ENCODE measurements at regions not wholly inside any gene's neighbourhood (a gene's known extent, or its start where the extent isn't known, plus 50 kb on each side); places are given as distances from the start of the nearest gene placed in this dataset.

GRCh38 chr1:118716775-118717174 lies 271.4 kb downstream of the TBX15 start:
- no peaks in the 10 kb centered on the region for H3K36me3 ChIP-seq (ENCODE audit: control insufficient read depth in 2 of 2, extremely low read depth in 1 of 2, insufficient read depth in 2 of 2, low read length in 2 of 2)
- no peaks in the 10 kb centered on the region for H3K9me1 ChIP-seq (ENCODE audit: control insufficient read depth, extremely low read depth, insufficient read depth, low read length)
- H3K79me2 ChIP-seq (ENCODE audit: control insufficient read depth, insufficient read depth, low read length): no peaks in the 10 kb centered on the region
- H3K4me1 ChIP-seq (ENCODE audit: control insufficient read depth, extremely low read depth, insufficient read depth, low read length): no peaks in the 10 kb centered on the region
- no peaks in the 10 kb centered on the region for H4K20me1 ChIP-seq (ENCODE audit: control insufficient read depth, extremely low read depth, insufficient read depth, low read length)
- no peak overlapping the region for H3K4me2 ChIP-seq (ENCODE audit: control insufficient read depth, extremely low read depth, insufficient read depth, low read depth, low read length)
- no peaks in the 10 kb centered on the region for H3K27me3 ChIP-seq (ENCODE audit: control insufficient read depth, extremely low read depth, insufficient read depth, low read length)
- H3K27ac ChIP-seq (ENCODE audit: control insufficient read depth, insufficient read depth, low read length): no peak overlapping the region
- no peak for TF ChIP-seq EZH2 (IDR thresholded peaks at IDR 0.05; ENCODE audit: low read length)
- peak in 1 of 3 experiments; percentile 7 for TF ChIP-seq CTCF (optimal IDR thresholded peaks at IDR 0.05 in 1 of 3, IDR thresholded peaks at IDR 0.05 in 1 of 3, conservative IDR thresholded peaks at IDR 0.05 in 1 of 3; ENCODE audit: extremely low read depth in 1 of 3, insufficient read depth in 2 of 3, low read length in 3 of 3)
- DNase-seq (ENCODE audit: low read depth, low spot score) (no peak), FAIRE-seq (no peak)
- dilution Hi-C loops (cut with MboI; ENCODE audit: extremely low pct_ligation_motif_present, low sequenced_read_pairs): no loop called here
- no peaks in the 10 kb centered on the region for H3K9me3 ChIP-seq (ENCODE audit: control insufficient read depth, low read depth, low read length)
- no peak overlapping the region for H3K4me3 ChIP-seq (ENCODE audit: control insufficient read depth in 2 of 3, extremely low read depth in 1 of 3, insufficient read depth in 2 of 3, low read depth in 1 of 3, low read length in 3 of 3)
- H2AFZ ChIP-seq (ENCODE audit: control insufficient read depth, low read length): no peak overlapping the region
- H3K9ac ChIP-seq (ENCODE audit: control insufficient read depth, extremely low read depth, insufficient read depth, low read length): no peak overlapping the region

GRCh38 chr1:118711356-118711755 lies 276.8 kb downstream of the TBX15 start:
- Histone ChIP-seq H4K20me1 (ENCODE audit: control insufficient read depth, extremely low read depth, insufficient read depth, low read length) (no peaks in the 10 kb centered on the region), H3K9ac (ENCODE audit: control insufficient read depth, extremely low read depth, insufficient read depth, low read length) (no peak overlapping the region), H3K4me1 (ENCODE audit: control insufficient read depth, extremely low read depth, insufficient read depth, low read length) (no peaks in the 10 kb centered on the region), H2AFZ (ENCODE audit: control insufficient read depth, low read length) (no peak overlapping the region), H3K9me1 (ENCODE audit: control insufficient read depth, extremely low read depth, insufficient read depth, low read length) (no peaks in the 10 kb centered on the region), H3K9me3 (ENCODE audit: control insufficient read depth, low read depth, low read length) (no peaks in the 10 kb centered on the region), H3K4me2 (ENCODE audit: control insufficient read depth, extremely low read depth, insufficient read depth, low read depth, low read length) (no peak overlapping the region), H3K4me3 (ENCODE audit: control insufficient read depth in 2 of 3, extremely low read depth in 1 of 3, insufficient read depth in 2 of 3, low read depth in 1 of 3, low read length in 3 of 3) (no peak overlapping the region), H3K27me3 (ENCODE audit: control insufficient read depth, extremely low read depth, insufficient read depth, low read length) (no peaks in the 10 kb centered on the region), H3K79me2 (ENCODE audit: control insufficient read depth, insufficient read depth, low read length) (no peaks in the 10 kb centered on the region), H3K36me3 (ENCODE audit: control insufficient read depth in 2 of 2, extremely low read depth in 1 of 2, insufficient read depth in 2 of 2, low read length in 2 of 2) (no peaks in the 10 kb centered on the region), H3K27ac (ENCODE audit: control insufficient read depth, insufficient read depth, low read length) (no peak overlapping the region)
- no peak for FAIRE-seq
- DNase-seq (ENCODE audit: low read depth, low spot score): no peak
- dilution Hi-C loops (cut with MboI; ENCODE audit: extremely low pct_ligation_motif_present, low sequenced_read_pairs): no loop called here
- TF ChIP-seq CTCF (optimal IDR thresholded peaks at IDR 0.05 in 1 of 3, IDR thresholded peaks at IDR 0.05 in 1 of 3, conservative IDR thresholded peaks at IDR 0.05 in 1 of 3; ENCODE audit: extremely low read depth in 1 of 3, insufficient read depth in 2 of 3, low read length in 3 of 3): no peak
- no peak for TF ChIP-seq EZH2 (IDR thresholded peaks at IDR 0.05; ENCODE audit: low read length)
